HG02870 (cell line): ENCODE measurements at regions not wholly inside any gene's neighbourhood (a gene's known extent, or its start where the extent isn't known, plus 50 kb on each side); places are given as distances from the start of the nearest gene placed in this dataset.

Experiments used
- ATAC-seq: cut with Tn5 transposase; IDR thresholded peaks from one replicate; pipeline ENCODE4 v1.9.1; 2021; ENCODE audit warnings: mild to moderate bottlenecking, moderate library complexity; ENCODE audit not compliant: unreplicated experiment

GRCh38 chr6:87815449-87815848, 113.4 kb upstream of the AKIRIN2 start:
- no peak for ATAC-seq

DNA sequence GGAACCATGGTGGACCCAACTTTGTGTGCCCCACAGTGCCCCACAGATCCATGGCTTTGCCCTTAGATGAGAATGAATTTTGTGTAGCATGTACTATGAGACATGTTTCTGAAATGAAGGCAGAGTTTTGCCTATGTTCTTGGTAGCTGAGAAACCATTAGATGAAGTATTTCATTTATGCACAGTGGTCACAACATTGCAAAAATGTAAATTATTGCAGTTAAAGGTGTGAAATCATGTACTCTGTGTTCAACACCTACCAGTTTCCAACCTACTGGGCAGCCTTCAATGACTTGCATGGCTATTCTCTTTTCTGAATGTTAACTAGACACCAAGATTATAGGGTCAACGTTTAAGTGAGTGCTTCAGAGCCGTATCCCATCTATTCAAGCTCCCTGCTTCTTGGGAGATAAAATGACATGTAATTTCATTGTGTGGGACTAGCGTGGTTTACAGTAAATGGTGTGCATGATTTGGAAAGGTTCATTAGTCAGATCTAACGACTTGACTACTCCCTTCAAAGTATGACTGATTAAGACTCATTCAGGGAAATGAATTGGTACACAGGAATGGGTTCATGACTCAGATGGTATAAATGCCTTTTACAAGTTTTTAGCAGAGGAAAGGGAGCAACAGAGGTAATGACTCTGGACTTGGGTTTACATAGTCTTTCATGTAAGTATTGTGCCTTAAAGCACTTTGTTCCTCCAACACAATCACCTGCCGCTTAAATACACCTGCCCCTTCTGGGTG, 106.1 kb upstream of the AKIRIN2 start:
- ATAC-seq = peak; percentile 49

GRCh38 chr6:87807475-87807874, 105.4 kb upstream of the AKIRIN2 start:
- peak; percentile 85 for ATAC-seq

- no peak for ATAC-seq
These were observed 104.6 kb upstream of the AKIRIN2 start for GRCh38 chr6:87806635-87807034.

DNA sequence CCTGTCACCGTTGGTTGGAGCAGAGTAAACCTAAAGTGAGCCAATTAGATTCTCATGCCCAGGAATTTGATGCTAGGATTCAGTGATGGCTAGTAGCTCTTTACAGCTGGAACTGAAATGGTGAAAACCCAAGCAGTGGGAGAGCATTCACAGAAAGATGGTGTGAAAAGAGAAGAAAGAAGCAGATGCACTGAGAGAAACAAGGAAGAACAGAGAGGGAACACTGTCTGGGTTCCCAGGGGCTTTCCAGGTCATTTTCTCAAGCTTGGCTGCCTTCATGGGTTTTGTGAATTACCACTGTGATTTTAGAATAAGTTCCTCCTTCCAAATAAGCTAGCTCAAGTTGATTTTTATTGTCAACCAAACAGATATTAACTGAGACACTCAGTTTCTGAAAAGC, 104.1 kb upstream of the AKIRIN2 start:
- ATAC-seq = no peak

DNA sequence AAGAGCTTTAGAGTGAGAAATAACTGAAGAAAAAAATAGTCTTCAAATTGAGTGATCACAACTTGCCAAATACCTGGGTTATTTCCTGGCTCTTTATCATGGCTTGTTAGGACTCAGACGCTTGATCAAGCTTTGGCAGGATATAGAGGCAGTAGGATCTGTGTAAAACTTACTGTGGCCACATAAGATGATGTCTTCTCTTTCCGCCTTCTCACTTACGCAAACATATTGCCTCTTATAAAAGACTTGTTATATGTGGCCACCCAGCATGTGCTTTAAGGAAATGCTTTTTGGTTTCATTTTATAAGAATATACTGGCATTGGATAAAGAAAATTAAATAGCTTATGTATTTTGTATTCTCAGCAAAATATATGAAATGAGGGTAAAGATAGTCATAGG, 101.8 kb upstream of the AKIRIN2 start:
- ATAC-seq = no peak

DNA sequence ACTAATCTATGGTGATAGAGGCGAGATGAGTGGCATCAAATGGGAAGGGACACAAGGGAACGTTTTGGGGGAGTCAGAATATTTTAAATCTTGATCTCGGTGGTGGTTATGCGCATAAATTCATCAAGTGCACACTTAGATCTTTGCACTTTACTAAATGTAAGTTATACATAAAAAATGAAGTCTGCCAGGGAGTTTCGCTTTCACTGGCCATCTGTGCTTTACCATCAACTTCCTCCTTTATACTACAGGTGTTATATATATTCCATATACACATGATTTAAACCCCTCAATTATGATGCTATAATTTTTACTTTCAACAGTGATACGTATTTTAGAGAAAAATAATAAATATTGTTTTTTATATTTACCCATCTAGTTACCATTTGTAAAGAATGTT, 97.6 kb upstream of the AKIRIN2 start:
- no peak for ATAC-seq

GRCh38 chr6:87798393-87799278, 96.6 kb upstream of the AKIRIN2 start:
- ATAC-seq = no peak

GRCh38 chr6:87794922-87795885, 93.2 kb upstream of the AKIRIN2 start:
- ATAC-seq = no peak

DNA sequence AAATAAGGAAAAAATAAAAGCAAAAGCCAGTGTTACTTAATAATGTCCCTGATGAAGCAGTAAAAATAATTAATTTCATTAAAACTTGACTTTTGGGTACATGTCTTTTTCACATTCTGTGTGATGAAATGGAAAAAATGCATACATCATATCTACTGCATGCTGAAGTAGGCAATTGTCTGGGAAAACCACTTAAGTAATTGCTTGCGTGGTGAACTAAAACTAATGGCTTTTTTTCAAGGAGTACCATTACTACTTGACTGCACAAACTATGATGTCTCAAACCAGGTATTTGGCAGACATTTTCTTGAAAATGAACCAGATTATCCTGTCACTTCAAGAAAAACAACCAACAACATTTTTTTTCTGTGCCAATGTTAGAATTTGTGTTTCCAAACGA, 91.3 kb upstream of the AKIRIN2 start:
- no peak for ATAC-seq

- ATAC-seq = no peak
These were observed 89.9 kb upstream of the AKIRIN2 start for GRCh38 chr6:87791982-87792381.

- ATAC-seq = no peak
These were observed 89.5 kb upstream of the AKIRIN2 start for GRCh38 chr6:87791485-87791884.

GRCh38 chr6:87791029-87791428, 89.0 kb upstream of the AKIRIN2 start:
- ATAC-seq = no peak

- no peak for ATAC-seq
These were observed 87.9 kb upstream of the AKIRIN2 start for GRCh38 chr6:87789900-87790290.

DNA sequence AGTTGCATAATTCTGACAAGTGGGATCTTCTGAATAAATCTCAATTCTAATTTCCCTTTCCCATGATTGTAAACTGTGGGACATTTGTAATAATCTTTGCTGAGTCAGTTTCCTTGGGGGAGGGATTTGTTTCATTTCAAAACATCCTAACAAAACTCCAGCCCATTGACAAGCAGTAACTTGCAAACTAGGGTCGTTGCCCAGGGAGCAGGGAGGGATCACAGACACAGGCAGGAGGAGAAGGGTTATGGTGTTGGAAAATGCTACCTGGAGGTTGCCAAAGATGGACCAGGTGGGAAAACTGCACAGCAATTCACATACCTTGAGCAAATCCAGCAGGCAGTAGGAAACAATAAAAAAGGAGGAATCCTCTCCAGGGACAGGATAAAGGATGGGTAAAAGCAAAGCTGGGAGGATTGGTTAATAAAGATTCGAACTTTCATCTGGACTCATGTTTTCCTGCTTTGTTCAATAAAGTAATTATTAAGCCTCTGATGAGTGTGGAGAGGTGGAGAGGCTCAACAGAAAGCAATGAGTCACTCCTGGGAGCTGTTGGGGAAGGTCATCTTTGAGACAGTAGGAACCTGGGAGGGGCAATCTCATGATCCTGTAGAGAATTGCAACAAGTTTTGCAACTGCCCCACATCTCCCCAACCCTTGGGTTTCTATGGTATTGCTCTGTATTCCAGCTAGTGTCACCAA, 87.3 kb upstream of the AKIRIN2 start:
- no peak for ATAC-seq

DNA sequence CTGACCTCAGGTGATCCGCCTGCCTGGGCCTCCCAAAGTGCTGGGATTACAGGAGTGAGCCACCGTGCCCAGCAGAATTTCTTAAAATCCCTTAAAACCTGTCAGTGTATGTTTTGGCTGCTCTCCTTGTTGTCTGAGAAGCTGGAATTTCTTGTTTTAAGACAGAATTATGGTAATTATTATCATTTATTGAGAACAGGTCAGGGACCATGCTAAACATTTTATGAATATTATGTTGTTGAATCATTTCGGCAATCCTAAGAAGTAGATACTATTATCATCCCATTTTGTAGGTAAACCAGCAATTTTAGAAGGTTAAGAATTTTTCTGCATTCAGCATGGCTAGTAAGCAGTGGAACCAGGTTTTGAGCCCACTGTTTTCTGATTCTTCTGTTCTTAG, 86.1 kb upstream of the AKIRIN2 start:
- no peak for ATAC-seq

- no peak for ATAC-seq
These were observed 83.3 kb upstream of the AKIRIN2 start for GRCh38 chr6:87785229-87785862.

DNA sequence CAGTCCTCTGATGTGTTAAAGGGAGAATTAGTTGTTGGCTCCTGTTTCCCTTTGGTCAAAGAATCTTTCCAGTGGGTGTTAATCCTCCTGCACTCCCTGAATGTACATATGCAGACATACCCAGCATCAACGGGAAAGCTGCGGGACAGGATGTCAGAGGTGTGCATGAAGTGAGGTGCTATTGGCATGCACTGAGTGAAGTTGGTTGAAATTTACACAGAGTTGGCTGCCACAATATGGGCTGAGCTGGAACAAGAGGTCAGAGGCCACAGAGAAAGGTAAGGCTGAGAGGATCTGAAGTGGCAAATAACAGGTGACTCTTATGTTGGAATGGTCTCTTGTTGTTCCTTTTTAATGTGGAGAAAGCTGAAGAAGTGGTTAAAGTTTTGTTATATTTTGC, 82.7 kb upstream of the AKIRIN2 start:
- ATAC-seq = no peak

- no peak for ATAC-seq
These were observed 82.0 kb upstream of the AKIRIN2 start for GRCh38 chr6:87784051-87784450.

- no peak for ATAC-seq
These were observed 77.5 kb upstream of the AKIRIN2 start for GRCh38 chr6:87779542-87779941.
